Coronary artery (tissue), 2 donors: ENCODE measurements at regions not wholly inside any gene's neighbourhood (a gene's known extent, or its start where the extent isn't known, plus 50 kb on each side); places are given as distances from the start of the nearest gene placed in this dataset.

Experiments
- DNase-seq: peaks from one replicate; pipeline ENCODE4 v3.0.0-alpha.2; 2017; ENCODE audit warnings: low spot score
- H3K27ac ChIP-seq, 2 donors: fragments of 200-600 bp; sonication (generic); one replicate each; pipeline ENCODE4 v1.5.1; 2016 to 2019
- H3K4me3 ChIP-seq: fragments of 200-600 bp; sonication (generic); 2 replicates; pipeline ENCODE4 v1.5.1; 2016; ENCODE audit warnings: mild to moderate bottlenecking, moderate library complexity
- CTCF ChIP-seq: fragments of 200-600 bp; sonication (generic); IDR thresholded peaks from one replicate; pipeline ENCODE4 v1.5.1; 2019; ENCODE audit warnings: antibody characterized with exemption

DNA sequence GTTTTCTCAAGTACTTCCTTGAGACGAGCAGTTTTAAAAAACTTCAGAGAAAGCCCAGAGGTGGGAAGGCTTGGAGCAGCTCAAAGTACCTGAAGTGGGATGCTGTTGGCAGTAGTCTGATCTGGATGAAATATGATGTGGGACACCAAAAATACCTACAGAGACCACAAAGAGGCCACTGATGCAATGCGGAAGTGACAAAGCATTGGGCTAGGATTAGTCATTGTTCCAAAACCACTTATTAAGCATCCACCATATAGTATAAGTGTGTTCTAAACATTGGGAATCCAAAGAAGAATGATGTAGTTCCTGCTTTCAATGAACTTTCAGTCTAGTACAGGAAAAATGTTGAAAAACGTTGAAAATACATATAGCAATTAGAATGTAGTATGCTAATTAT is 386.1 kb upstream of the CNKSR2 start:
- H3K4me3 ChIP-seq, result no peak overlapping the region
- no peak for TF ChIP-seq CTCF
- DNase-seq, result no peak
- no peak overlapping the region for H3K27ac ChIP-seq

DNA sequence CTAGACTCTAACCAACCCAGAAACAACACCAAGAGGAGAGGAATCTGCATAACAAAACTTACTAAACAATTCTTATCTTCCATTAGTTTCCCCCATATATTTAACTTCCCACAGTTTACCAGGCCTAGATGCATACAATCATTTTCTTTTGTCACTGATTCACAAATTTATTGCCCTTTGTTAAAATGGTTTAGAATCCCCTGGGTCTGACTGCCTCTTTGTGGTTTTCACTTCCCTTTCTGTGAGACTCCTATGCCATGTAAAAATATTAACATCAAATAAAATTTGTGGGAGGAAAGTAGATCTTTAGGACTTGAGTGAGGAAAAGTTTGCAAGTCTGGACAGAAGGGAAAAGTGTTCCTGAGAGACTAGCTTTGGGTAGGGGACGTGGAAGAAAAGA is 393.8 kb upstream of the CNKSR2 start:
- Histone ChIP-seq H3K27ac (no peak overlapping the region), H3K4me3 (no peak overlapping the region)
- DNase-seq, result no peak
- no peak for TF ChIP-seq CTCF

GRCh38 chrX:20974326-20974725 is 399.9 kb upstream of the CNKSR2 start:
- no peak for DNase-seq
- Histone ChIP-seq H3K4me3 (no peak overlapping the region), H3K27ac (no peak overlapping the region)
- TF ChIP-seq CTCF, result no peak

GRCh38 chrX:20973038-20973437 is 401.2 kb upstream of the CNKSR2 start:
- DNase-seq, result no peak
- Histone ChIP-seq H3K27ac (no peak overlapping the region), H3K4me3 (no peak overlapping the region)
- TF ChIP-seq CTCF, result no peak

DNA sequence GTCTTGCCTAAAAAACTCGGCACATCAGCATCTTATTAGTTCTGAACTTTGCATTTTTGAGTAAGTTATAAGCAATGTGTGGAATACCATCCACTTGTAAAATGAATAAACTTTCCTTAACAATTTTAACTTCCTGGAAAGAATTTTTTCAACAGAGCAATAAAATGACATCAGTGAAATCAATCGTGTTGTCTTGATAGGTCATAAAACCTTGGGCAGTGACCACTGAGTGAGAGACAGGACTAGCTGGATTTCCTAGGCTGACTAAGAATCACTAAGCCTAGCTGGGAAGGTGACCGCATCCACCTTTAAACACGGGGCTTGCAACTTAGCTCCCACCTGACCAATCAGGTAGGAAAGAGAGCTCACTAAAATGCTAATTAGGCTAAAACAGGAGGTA is 403.0 kb upstream of the CNKSR2 start:
- H3K4me3 ChIP-seq, result no peak overlapping the region
- no peak for TF ChIP-seq CTCF
- no peak for DNase-seq
- H3K27ac ChIP-seq, result no peak overlapping the region

- DNase-seq, result no peak
- no peak for TF ChIP-seq CTCF
- no peak overlapping the region for H3K27ac ChIP-seq
- H3K4me3 ChIP-seq, result no peak overlapping the region
Observed at GRCh38 chrX:20969565-20969964, 404.7 kb upstream of the CNKSR2 start.

DNA sequence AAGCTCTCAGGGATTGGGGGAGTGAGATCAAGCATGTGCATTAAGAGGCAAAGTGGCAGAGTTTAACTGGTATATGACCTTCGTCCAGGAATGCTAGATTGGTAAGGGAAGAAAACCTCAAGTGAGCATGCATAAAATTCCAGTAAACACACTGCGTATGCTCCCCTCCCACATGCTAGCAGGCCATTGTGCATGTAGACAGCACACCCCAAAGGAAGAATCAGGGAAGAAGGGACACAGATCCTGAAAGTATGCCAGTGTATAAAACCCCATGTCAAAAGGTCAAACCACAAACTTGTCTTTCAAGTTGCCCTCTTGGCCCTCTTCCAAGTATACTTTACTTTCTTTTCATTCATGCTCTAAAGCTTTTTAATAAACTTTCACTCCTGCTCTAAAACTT is 405.2 kb upstream of the CNKSR2 start:
- DNase-seq, result no peak
- no peak for TF ChIP-seq CTCF
- Histone ChIP-seq H3K4me3 (no peak overlapping the region), H3K27ac (no peak overlapping the region)
